SK-N-MC (cell line): ENCODE measurements at regions not wholly inside any gene's neighbourhood (a gene's known extent, or its start where the extent isn't known, plus 50 kb on each side); places are given as distances from the start of the nearest gene placed in this dataset.

Experiments used
- EZH2 ChIP-seq: fragments of 200-600 bp; sonication (generic); IDR thresholded peaks from one replicate; pipeline ENCODE4 v1.6.1; 2017; ENCODE audit warnings: antibody characterized with exemption
- POLR2AphosphoS5 ChIP-seq: IDR thresholded peaks from 2 replicates; pipeline ENCODE4 v1.6.1; 2012; ENCODE audit warnings: mild to moderate bottlenecking, low read depth, low read length, borderline replicate concordance

DNA sequence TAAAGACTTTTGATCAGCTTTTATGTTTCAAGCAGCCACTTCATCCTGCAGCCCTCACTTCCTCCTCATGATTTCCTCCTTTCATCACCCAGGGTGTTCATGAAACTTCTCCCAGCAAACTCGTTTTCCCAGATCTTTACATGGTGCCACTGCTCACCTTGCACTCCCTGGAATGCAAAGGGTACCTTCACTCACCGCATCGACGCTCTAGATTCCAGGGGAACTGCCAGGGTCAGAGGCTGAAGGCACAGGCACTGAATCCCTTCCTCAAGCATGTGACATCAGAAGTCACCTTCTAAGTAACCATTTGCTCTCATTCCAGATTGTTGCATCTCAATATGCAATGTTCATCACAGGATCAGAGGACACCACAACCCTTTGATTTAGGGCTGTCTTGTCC, 82.8 kb downstream of the PRKAB2 start:
- no peak for TF ChIP-seq EZH2
- no peak for TF ChIP-seq POLR2AphosphoS5
